Heart left ventricle (tissue), 13 donors: ENCODE measurements at regions not wholly inside any gene's neighbourhood (a gene's known extent, or its start where the extent isn't known, plus 50 kb on each side); places are given as distances from the start of the nearest gene placed in this dataset.

Experiments used
- POLR2A ChIP-seq, 2 donors: fragments of 450-650 bp; IDR thresholded peaks; one replicate each; pipeline ENCODE4 v1.6.1; 2017; ENCODE audit warnings: antibody characterized with exemption in 2 of 2, mild to moderate bottlenecking in 2 of 2, moderate library complexity in 2 of 2
- TF ChIP-seq, protein P1 (sequence below), 12 donors: fragments of 200-600 bp; sonication (generic) in 4 of 12; IDR thresholded peaks; one replicate each; pipeline versions ENCODE4 v1.5.0 to v1.8.0; 2018 to 2022; ENCODE audit warnings: antibody characterized with exemption in 12 of 12, mild to moderate bottlenecking in 5 of 12
- donor health status: ischemic (EF 13 %, LVEDD 7.1; RV severe dilation, severe dysfunction).
- donor health status: DM: no; HTN: yes; CAD: no.
- donor health status: DM: no; HTN: no; CAD: no.
- donor health status: ischemic (EF 25% LVEDD 6.9; RV normal size, moderate dysfunction).
- donor health status: ischemic (EF 25% LVEDD 5.7; RV mildly dilated, moderate dysfunction).
- donor health status: ischemic (EF 35%, LVEDD 5.7; RV mildly dilated, moderate dysfunction).
- donor health status: nonischemic (EF 11% LVEDD 7.7; RV severe dilation, severe dysfunction).
- donor health status: DM: yes; HTN: yes; CAD: no.
- donor health status: PGD.
- donor health status: ischemic (EF 29% LVEDD 5.4; RV normal size, mild dysfunction).
- donor health status: nonischemic (EF 23%, LVEDD 6.1; RV moderate dilation, normal function).

GRCh38 chrX:145506214-145506613 is 258.9 kb downstream of the SPANXN1 start:
- TF ChIP-seq, protein P1, sequence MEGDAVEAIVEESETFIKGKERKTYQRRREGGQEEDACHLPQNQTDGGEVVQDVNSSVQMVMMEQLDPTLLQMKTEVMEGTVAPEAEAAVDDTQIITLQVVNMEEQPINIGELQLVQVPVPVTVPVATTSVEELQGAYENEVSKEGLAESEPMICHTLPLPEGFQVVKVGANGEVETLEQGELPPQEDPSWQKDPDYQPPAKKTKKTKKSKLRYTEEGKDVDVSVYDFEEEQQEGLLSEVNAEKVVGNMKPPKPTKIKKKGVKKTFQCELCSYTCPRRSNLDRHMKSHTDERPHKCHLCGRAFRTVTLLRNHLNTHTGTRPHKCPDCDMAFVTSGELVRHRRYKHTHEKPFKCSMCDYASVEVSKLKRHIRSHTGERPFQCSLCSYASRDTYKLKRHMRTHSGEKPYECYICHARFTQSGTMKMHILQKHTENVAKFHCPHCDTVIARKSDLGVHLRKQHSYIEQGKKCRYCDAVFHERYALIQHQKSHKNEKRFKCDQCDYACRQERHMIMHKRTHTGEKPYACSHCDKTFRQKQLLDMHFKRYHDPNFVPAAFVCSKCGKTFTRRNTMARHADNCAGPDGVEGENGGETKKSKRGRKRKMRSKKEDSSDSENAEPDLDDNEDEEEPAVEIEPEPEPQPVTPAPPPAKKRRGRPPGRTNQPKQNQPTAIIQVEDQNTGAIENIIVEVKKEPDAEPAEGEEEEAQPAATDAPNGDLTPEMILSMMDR (IDR thresholded peaks at IDR 0.05) = no peak
- no peak for TF ChIP-seq POLR2A (IDR thresholded peaks at IDR 0.05)
